ENCODE measurements at regions not wholly inside any gene's neighbourhood (a gene's known extent, or its start where the extent isn't known, plus 50 kb on each side); places are given as distances from the start of the nearest gene placed in this dataset.

GRCh38 chr5:92181656-92182055 lies 798.5 kb upstream of the ARRDC3 start:
- POLR2A ChIA-PET = no interaction called here
- no peak for DNase-seq (ENCODE audit: extremely low spot score)
- no peak for TF ChIP-seq CTCF (IDR thresholded peaks at IDR 0.05; ENCODE audit: control extremely low read depth, extremely low read depth, low read depth, missing control alignments)
- CTCF ChIA-PET = no interaction called here

- CTCF ChIA-PET = interaction anchor here (1.4 kb wide), 1 partner anchor 13 kb away, joined by 4 read pairs; no protein-coding TSS in a partner anchor
These were observed 797.3 kb upstream of the ARRDC3 start for GRCh38 chr5:92180391-92180790.

GRCh38 chr5:92179651-92180050 lies 796.5 kb upstream of the ARRDC3 start:
- no peak for DNase-seq (ENCODE audit: extremely low spot score)
- POLR2A ChIA-PET = no interaction called here
- CTCF ChIA-PET = interaction anchor here (1.4 kb wide), 1 partner anchor 12 kb away, joined by 4 read pairs; no protein-coding TSS in a partner anchor
- TF ChIP-seq CTCF (IDR thresholded peaks at IDR 0.05; ENCODE audit: control extremely low read depth, extremely low read depth, low read depth, missing control alignments) = no peak

More at GRCh38 chr5:92180391-92180790, 797.3 kb upstream of the ARRDC3 start:
- POLR2A ChIA-PET = no interaction called here
- DNase-seq (ENCODE audit: extremely low spot score) = no peak
- TF ChIP-seq CTCF (IDR thresholded peaks at IDR 0.05; ENCODE audit: control extremely low read depth, extremely low read depth, low read depth, missing control alignments) = no peak

- ChIA-PET POLR2A (no interaction called here), CTCF (interaction anchor here (0.8 kb wide), 1 partner anchor 13 kb away, joined by 3 read pairs; no protein-coding TSS in a partner anchor)
- no peak for TF ChIP-seq CTCF (IDR thresholded peaks at IDR 0.05; ENCODE audit: control extremely low read depth, extremely low read depth, low read depth, missing control alignments)
- no peak for DNase-seq (ENCODE audit: extremely low spot score)
These were observed 794.9 kb upstream of the ARRDC3 start for GRCh38 chr5:92177926-92178487.

- DNase-seq (ENCODE audit: extremely low spot score) = no peak
- TF ChIP-seq CTCF (IDR thresholded peaks at IDR 0.05; ENCODE audit: control extremely low read depth, extremely low read depth, low read depth, missing control alignments) = no peak
- POLR2A ChIA-PET = no interaction called here
- CTCF ChIA-PET = interaction anchor here (0.9 kb wide), 1 partner anchor 18 kb away, joined by 3 read pairs; no protein-coding TSS in a partner anchor
These were observed 780.8 kb upstream of the ARRDC3 start for GRCh38 chr5:92163906-92164305.

- no peak for TF ChIP-seq CTCF (IDR thresholded peaks at IDR 0.05; ENCODE audit: control extremely low read depth, extremely low read depth, low read depth, missing control alignments)
- ChIA-PET CTCF (no interaction called here), POLR2A (no interaction called here)
- no peak for DNase-seq (ENCODE audit: extremely low spot score)
These were observed 764.7 kb upstream of the ARRDC3 start for GRCh38 chr5:92147798-92148197.

All from GM10248 (cell line).